ENCODE measurements at regions not wholly inside any gene's neighbourhood (a gene's known extent, or its start where the extent isn't known, plus 50 kb on each side); places are given as distances from the start of the nearest gene placed in this dataset.
A peak's percentile ranks its signal among the peaks of the same experiment; 100 is the strongest.

- DNase-seq = no peak
Measured at GRCh38 chr12:67427336-67427735, 158.2 kb downstream of the CAND1 start.

- no peak for DNase-seq
Measured at GRCh38 chr12:67428431-67428830, 159.3 kb downstream of the CAND1 start.

DNA sequence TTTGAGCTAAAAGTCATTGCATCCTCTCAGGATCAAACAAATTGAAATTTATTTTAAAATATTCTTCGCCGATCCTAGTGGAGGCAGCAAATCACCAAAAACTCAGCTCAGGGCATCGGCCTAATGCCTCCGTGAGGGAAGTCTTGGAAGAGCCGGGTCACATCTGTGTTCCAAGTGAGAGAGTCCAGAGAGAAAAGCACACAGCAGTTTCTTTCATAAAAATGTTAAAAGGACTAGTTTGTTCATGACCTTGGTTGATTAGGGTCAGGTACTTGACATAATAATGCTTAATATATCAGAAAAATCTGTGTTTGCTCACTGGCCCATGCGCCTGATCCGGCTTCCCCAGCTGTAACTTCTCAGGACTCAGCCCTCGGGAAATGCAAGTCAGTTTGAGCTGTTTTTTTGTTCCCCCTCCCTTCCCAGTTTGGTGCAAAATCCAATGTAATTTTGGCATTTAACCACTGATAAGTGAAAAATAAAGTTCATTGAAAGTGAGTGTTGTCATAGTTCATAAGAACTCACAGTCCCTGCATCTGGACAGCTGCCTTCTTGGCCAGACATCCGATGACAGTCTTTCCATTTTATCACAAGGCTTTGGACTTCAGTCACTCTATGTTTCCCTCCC, 161.7 kb downstream of the CAND1 start:
- no peak for DNase-seq

DNA sequence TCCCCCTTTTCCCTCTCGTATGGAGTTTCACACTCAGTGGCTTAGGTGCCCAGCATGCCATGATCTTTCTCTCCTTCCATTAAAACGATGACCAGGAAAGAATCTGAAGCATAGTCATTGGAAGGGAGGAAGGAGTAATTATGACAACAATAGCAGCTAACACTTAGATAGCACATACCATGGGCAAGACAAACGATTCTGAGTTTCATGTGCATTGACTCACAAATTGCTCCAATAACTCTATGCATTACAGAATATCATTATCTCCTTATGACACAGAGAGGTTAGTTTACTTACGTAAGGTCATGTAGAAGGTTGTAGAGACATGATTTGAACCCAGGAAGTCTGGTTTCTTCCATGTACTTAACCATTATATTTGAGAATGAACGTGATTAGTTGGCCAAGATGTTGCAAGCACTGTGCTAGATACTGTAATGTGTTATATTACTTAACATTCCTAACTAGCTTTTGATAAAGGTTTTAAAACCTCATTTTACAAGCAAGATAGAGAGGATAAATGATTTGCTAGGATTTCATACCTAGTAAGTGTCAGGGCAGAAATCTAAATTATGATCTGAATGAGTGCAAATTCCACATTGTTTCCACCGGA, 162.4 kb downstream of the CAND1 start:
- DNase-seq = no peak

- no peak for DNase-seq
Measured at GRCh38 chr12:67433385-67434175, 164.4 kb downstream of the CAND1 start.

- DNase-seq = peak; percentile 89
Measured at GRCh38 chr12:67434671-67435370, 165.7 kb downstream of the CAND1 start.

DNA sequence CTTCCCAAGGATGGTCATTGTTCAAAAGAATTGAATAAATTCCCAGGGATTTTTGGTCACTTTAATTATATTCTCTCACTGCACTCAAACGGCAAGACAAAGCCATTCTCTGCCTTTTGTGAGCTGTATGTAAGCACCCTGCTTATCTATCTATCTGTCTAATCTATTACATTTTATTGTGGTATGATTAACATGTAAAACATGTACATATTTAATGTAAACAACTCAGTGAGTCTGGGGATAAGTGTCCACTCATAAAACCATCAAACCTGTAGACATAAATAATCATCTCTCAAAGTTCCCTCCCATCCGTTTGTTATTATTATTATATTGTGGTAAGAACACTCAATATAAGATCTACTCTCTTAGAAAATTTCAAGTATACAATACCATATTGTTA, 167.1 kb downstream of the CAND1 start:
- DNase-seq = no peak

- no peak for DNase-seq
Measured at GRCh38 chr12:67437011-67437410, 167.9 kb downstream of the CAND1 start.

GRCh38 chr12:67439611-67440010, 170.5 kb downstream of the CAND1 start:
- DNase-seq = no peak

DNA sequence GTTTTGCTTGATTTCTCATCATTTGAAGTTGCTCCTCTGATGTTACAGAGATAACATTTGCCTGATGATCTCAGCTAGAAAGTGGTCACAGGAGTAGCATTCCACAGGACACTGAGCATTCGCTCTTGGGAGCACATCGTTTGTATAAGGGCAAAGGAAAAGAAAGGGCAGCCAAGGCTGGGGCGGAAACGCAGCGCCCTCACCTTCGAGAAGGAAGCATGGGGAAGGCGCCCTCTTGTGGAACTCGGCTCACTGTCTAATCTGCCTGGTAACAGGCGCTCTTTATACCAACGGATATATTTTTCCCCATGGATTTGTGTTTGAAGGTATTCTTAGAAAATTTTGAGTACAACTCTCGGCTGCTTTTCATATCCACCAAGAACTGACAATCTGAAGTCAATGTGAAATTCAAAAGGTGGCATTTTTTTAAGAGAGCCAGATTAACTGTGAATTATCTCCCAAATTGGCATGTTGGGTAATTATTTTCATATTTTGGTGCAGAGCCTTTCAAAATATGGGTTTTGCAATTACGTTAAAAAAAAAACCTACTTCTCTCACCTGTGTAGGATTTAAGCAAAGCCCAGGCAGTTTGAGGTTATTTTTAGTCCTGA, 172.7 kb downstream of the CAND1 start:
- peak; percentile 25 for DNase-seq

DNA sequence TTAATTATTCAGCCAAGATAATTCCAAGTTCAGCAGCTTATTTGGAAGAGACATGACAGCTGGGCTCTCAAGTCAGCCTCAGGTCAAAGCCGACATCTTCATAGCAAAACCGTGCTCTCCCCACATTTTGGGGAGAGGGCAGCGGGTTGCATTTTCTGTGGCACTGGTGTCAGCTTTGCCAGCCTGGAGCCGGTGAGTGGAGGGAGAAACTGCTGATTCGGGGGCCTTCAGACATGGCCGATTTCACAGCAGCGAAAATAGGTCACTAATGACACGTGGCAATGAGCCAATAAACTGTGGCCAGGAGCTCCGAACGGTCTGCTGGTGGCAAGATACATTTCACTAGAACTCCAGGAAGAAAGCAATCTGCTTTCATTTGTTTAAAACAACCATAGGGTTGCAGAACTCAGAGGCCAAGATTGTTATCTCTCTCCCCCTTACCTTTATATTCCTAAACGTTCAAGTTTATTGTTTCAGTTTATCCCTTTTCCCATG, 173.2 kb downstream of the CAND1 start:
- DNase-seq = no peak

DNA sequence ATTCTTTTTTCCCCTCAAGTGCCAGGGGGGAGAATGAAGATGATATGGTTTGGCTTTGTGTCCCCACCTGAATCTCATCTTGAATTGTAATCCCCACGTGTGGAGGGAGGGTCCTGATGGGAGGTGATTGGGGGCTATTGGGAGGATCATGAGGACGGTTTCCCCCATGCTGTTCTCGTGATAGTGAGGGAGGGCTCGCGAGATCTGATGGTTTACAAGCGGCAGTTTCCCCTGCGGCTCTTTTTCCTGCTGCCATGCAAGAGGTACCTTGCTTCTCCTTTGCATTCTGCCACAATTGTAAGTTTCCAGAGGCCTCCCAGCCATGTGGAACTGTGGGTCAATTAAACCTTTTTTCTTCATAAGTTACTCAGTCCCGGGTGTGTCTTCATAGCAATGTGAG, 173.7 kb downstream of the CAND1 start:
- no peak for DNase-seq

DNA sequence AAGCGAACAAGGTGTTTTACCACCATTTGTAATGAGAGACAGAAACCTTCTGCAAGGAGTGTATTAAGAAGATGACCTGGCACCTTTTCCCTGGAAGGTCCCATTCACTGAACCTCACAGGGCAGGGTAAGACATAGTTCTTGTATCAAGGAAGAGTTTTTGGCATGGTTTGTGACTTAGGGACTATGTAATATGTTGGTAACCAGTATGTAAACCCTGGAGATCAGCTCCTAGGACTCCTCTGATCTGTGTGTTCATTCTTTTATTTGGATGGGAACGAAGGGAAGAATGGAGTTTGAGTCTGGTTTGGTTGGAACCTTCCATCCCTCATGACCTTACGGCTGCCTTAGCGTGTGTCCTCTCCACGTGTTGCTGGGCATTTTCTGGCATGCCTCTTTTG, 175.4 kb downstream of the CAND1 start:
- DNase-seq = no peak

- DNase-seq = no peak
Measured at GRCh38 chr12:67446716-67447115, 177.6 kb downstream of the CAND1 start.

DNA sequence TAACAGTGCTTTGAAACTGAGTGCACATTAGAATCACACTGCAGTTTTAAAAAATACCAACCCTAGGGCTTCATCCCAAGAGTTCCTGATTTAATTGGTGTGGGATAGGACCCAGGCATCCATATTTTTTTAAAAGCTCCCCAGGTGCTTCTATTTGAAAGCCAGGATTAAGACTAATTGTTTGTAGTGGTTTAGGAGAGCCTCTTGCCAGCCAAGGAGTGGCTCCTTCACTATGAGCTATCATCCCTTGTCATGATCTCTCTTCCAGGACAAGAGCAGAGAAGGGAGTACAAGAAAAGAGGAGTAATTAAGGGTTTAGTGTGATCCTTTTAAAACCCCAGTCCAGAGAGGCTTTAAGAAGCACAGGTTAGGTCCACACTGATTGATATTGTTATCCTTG, 178.0 kb downstream of the CAND1 start:
- DNase-seq = no peak

DNA sequence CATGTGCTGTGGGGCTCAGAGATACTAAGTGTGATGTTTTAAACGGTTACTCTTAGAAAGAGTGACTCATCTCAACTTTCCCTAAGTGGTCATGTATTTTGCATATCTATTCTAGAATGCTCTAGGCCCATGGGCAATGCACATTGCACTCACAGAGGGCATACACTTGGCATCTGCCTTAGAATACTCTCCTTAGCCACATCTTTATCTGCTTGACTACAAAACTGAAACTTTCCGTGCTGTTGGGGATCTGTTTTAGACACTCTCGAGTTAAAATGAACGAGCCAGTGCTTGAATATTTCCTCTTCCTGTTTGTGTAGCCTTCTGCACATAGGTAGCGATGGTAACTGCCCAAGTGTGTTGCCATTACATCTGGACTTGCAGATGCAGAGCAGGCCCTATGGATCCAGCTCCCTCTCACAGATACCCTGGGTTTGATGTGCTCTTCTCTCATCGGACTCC, 180.5 kb downstream of the CAND1 start:
- no peak for DNase-seq

DNA sequence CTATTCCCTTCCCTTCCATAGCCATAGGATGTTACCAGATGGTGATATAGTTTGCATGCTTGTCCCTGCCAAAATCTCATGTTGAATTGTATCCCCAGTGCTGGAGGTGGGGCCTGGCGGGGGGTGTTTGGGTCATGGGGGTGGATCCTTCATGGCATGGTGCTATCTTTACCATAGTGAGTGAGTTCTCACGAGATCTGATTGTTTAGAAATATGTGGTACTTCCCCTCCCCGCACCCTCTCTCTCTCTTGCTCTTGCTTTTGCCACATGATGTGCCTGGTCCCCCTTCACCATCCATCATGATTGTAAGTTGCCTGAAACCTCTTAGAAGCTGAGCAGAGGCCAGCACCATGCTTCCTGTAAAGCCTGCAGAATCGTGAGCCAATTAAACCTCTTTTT, 181.3 kb downstream of the CAND1 start:
- DNase-seq = no peak

DNA sequence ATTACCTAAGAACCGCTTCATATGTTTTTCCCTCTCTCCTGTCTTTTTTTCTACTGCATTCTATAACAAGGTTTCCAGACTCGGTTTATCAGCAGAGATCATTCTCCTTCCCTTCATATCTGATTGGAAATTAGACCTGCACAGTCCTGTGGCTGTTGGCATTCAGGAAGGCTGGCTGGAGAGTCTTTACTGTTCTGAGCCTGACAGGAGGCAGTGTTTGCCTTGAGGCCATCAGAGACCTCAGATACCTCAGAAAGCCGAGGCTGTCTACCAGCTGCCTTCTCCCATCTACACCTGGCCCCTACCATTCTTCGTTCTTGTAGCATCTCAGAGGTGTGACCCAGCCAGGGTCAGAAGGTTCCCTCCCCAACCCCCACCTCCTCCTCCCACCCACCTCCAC, 182.0 kb downstream of the CAND1 start:
- DNase-seq = no peak

DNA sequence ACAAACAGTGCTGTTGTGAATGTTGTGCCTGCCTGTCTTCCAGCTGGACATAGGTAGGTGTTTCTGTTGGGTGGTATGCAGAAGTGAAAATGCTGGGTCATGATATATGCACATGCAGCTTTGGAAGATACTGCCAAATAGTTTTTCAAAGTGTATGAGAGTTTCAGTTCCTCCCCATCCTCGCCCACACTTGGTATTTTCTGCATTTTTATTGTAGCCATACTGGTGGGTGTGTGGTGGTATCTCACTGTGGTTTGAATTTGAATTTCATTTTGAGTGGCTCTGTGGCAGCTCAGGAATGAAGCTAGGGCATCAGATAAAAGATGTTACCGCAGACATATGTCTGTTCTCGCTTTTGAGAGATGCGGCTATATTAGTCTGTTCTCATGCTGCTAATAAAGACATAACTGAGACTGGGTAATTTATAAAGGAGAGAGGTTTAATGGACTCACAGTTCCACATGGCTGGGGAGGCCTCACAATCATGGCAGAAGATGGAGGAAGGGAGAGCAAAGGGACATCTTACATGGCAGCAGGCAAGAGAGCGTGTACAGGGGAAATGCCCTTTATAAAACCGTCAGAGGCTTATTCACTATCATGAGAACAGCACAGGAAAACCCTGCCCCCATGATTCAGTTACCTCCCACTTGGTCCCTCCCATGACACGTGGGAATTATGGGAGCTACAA, 183.1 kb downstream of the CAND1 start:
- no peak for DNase-seq

- DNase-seq = no peak
Measured at GRCh38 chr12:67453191-67453590, 184.0 kb downstream of the CAND1 start.

DNA sequence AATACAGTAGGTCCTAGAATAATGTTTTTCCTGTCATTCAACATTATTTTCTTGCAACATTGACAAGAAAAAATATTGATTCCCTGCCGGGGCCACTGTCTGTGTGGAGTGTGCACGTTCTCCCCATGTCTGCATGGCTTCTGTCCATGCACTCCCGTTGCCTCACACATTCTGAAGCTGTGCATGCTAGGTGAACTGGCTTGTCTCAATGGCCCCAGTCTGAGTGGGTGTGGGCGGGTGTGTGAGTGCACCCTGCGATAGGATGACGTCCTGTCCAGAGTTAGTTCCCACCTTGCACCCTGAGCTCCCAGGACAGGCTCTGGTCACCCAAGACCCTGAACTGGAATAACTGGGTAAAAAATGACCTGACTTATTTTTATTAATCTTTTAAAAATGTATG, 186.1 kb downstream of the CAND1 start:
- no peak for DNase-seq

GRCh38 chr12:67456431-67456901, 187.3 kb downstream of the CAND1 start:
- peak; percentile 10 for DNase-seq
